ENCODE measurements at regions not wholly inside any gene's neighbourhood (a gene's known extent, or its start where the extent isn't known, plus 50 kb on each side); places are given as distances from the start of the nearest gene placed in this dataset.

- TF ChIP-seq CTCF (IDR thresholded peaks at IDR 0.05): no peak
- TF ChIP-seq EP300 (IDR thresholded peaks at IDR 0.05): no peak
Observed at GRCh38 chr2:18912225-18912888, 323.0 kb upstream of the NT5C1B start.

Measured in ovary (tissue), 3 donors.